ENCODE measurements at regions not wholly inside any gene's neighbourhood (a gene's known extent, or its start where the extent isn't known, plus 50 kb on each side); places are given as distances from the start of the nearest gene placed in this dataset.

DNA sequence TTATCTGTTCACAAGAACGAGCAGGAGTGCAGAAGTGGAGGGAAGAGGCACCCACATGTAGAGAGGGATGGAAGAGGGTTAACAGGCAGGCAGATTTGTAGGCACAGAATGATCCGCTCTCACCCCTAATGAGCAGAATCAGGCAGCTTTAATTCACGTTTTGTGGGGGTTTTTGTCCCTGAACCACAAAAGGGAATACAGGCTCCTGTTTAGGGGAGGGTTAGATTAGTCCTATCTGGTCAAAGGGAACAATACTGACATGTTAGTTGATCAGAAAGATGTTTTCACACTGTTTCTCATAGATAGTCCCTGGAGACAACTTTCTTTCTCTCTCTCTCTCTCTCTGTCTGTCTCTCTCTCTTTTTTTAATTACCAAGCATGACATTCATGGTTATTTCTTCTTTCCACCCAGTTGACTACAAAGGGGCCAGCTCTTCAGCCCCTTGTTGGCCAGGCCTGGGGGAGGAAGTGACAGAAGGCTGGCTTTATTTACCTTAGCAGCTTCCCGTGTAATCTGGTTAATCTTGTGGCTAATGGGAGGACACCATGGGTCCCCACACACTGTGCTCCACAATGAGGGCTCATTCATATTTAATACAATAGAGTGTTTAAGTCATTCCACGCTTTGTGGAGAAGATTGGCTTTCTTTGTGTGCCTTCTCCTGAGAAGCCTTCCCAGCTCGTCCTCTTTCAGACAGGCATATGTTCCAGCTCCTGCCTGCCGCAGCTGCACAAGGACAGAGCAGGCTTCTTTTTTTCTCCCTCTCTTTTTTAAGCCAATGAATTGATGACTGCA is 958.8 kb downstream of the TFAP2A start:
- Histone ChIP-seq H3K4me3 (no peak overlapping the region), H3K4me1 (no peaks in the 10 kb centered on the region), H3K9me3 (no peaks in the 10 kb centered on the region), H3K36me3 (no peaks in the 10 kb centered on the region), H3K27ac (no peak overlapping the region), H3K27me3 (no peaks in the 10 kb centered on the region)
- TF ChIP-seq CTCF (IDR thresholded peaks at IDR 0.05): no peak
- no peak for DNase-seq (ENCODE audit: low spot score in 2 of 2)
- intact Hi-C loops (cut with DNase I): no loop called here

DNA sequence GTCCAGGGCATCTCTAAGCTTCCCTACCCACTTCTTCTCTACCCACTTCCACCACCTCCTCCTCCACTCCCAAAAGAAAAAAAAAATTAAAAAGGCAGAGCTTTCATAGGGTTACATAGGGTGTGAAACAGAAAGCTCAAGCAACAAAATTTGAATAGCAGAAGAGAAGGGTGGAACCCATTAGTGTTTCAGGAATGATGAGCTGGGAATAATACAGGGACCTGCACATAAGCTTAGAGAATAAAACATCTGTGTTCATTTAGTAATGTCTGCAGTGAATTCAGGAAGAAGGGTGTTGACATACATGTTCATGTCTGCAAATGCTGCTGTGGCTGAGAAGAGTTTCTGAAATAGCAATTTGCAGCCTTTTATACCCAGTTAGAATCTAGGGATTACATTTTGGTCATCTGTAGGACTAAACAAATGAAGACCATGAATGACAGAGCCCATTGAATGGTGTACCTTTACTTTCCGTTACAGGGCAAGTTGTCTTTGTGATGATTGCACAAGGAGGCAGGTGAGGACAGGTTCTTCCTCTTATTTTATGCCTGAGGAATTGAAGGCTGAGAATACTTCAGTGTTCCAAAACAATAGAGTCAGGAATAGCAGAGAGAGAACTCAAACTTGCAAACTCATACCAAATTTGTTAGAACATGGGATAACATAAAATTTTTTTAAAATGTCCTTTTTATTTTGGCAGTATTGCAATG is 975.1 kb downstream of the TFAP2A start:
- no peak overlapping the region for H3K4me3 ChIP-seq
- intact Hi-C loops (cut with DNase I): no loop called here
- no peaks in the 10 kb centered on the region for H3K4me1 ChIP-seq
- no peak for TF ChIP-seq CTCF (IDR thresholded peaks at IDR 0.05)
- no peak overlapping the region for H3K27ac ChIP-seq
- H3K27me3 ChIP-seq: no peaks in the 10 kb centered on the region
- no peaks in the 10 kb centered on the region for H3K36me3 ChIP-seq
- no peak for DNase-seq (ENCODE audit: low spot score in 2 of 2)
- peaks cover 0 to 2% of the 10 kb centered on the region in 2 donors for H3K9me3 ChIP-seq

DNA sequence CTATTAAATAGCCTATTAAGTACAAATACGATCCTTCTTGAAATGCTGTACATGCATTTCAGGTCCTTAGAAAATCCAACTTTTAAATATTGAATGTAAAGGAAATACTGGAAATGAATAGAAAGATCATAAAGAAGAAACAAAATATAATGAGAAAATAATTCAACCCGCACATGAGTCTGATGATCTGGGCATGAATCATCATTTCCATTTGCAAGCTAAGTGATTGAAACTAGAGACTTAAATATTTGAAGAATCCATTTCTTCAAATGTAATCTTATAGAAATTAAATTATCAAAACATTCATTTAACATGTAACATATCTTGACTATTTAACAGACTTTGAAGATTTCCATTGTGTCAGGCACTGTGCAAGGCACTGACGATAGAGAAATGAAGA is 977.0 kb downstream of the TFAP2A start:
- H3K27ac ChIP-seq: no peak overlapping the region
- no peak overlapping the region for H3K4me3 ChIP-seq
- no peaks in the 10 kb centered on the region for H3K4me1 ChIP-seq
- no peaks in the 10 kb centered on the region for H3K36me3 ChIP-seq
- intact Hi-C loops (cut with DNase I): no loop called here
- no peak for TF ChIP-seq CTCF (IDR thresholded peaks at IDR 0.05)
- no peak for DNase-seq (ENCODE audit: low spot score in 2 of 2)
- H3K27me3 ChIP-seq: no peaks in the 10 kb centered on the region
- H3K9me3 ChIP-seq: no peaks in the 10 kb centered on the region

DNA sequence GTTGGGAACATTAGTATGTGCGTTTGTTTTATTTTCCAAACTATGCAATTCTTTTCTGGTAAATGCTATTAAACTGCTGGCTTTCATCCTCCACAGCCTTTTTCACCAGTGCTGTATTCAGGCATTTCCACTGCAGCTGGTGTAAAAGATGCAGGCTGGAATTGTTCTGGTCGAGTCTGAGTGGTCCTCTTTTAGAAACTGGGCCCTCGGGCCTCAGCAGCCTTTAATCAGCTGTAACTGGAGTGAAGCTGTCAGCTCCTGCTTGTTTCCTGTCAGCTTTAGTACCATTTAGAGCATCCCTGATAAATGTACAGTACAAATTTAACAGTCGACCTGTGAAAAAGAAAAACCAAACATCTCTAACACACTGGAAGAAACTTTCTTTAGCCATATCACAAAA is 979.6 kb downstream of the TFAP2A start:
- Histone ChIP-seq H3K36me3 (no peaks in the 10 kb centered on the region), H3K9me3 (no peaks in the 10 kb centered on the region), H3K27ac (no peak overlapping the region), H3K4me1 (no peaks in the 10 kb centered on the region), H3K4me3 (no peak overlapping the region), H3K27me3 (no peaks in the 10 kb centered on the region)
- intact Hi-C loops (cut with DNase I): no loop called here
- TF ChIP-seq CTCF (IDR thresholded peaks at IDR 0.05): no peak
- DNase-seq (ENCODE audit: low spot score in 2 of 2): no peak

DNA sequence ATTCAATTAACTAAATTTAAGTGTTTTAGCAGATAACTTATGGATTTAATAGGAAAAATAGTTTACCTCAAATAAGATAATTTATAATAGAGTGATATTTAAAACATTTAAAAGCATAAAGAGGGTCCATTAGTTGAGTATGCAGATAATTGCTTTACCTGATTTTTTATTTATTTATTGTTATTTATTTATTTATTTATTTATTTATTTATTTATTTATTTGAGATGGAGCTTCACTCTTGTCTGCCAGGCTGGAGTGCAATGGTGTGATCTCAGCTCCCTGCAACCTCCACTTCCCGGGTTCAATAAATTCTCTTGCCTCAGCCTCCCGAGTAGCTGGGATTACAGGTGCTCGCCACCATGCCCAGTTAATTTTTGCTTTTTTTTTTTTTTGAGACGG is 982.9 kb downstream of the TFAP2A start:
- no peak for DNase-seq (ENCODE audit: low spot score in 2 of 2)
- Histone ChIP-seq H3K36me3 (no peaks in the 10 kb centered on the region), H3K27ac (no peak overlapping the region), H3K9me3 (no peaks in the 10 kb centered on the region), H3K4me1 (no peaks in the 10 kb centered on the region), H3K27me3 (no peaks in the 10 kb centered on the region), H3K4me3 (no peak overlapping the region)
- intact Hi-C loops (cut with DNase I): no loop called here
- TF ChIP-seq CTCF (IDR thresholded peaks at IDR 0.05): no peak

All from ascending aorta (tissue), 2 donors.